ENCODE measurements at regions not wholly inside any gene's neighbourhood (a gene's known extent, or its start where the extent isn't known, plus 50 kb on each side); places are given as distances from the start of the nearest gene placed in this dataset.

GRCh38 chr3:59527493-59527892, 477.7 kb upstream of the CFAP20DC start:
- H3K4me1 Mint-ChIP-seq = peaks cover 7% of the 10 kb centered on the region
- H3K4me3 Mint-ChIP-seq = no peak overlapping the region
- peaks cover 5% of the 10 kb centered on the region for H3K9me3 Mint-ChIP-seq
- no peak overlapping the region for H3K27ac Mint-ChIP-seq
- no peaks in the 10 kb centered on the region for H3K27me3 Mint-ChIP-seq (ENCODE audit: low read depth)
- TF ChIP-seq CTCF (IDR thresholded peaks at IDR 0.05; ENCODE audit: unreplicated experiment in 3 of 3) = no peak
- no peaks in the 10 kb centered on the region for H3K36me3 Mint-ChIP-seq (ENCODE audit: low read depth)

- H3K36me3 Mint-ChIP-seq (ENCODE audit: low read depth) = no peaks in the 10 kb centered on the region
- no peaks in the 10 kb centered on the region for H3K27me3 Mint-ChIP-seq (ENCODE audit: low read depth)
- H3K4me1 Mint-ChIP-seq = peaks cover 7% of the 10 kb centered on the region
- H3K4me3 Mint-ChIP-seq = no peak overlapping the region
- no peak overlapping the region for H3K27ac Mint-ChIP-seq
- H3K9me3 Mint-ChIP-seq = peaks cover 5% of the 10 kb centered on the region
- no peak for TF ChIP-seq CTCF (IDR thresholded peaks at IDR 0.05; ENCODE audit: unreplicated experiment in 3 of 3)
Measured at GRCh38 chr3:59526999-59527398, 477.2 kb upstream of the CFAP20DC start.

- Mint-ChIP-seq H3K27ac (no peak overlapping the region), H3K36me3 (ENCODE audit: low read depth) (no peaks in the 10 kb centered on the region), H3K4me1 (no peaks in the 10 kb centered on the region), H3K27me3 (ENCODE audit: low read depth) (no peaks in the 10 kb centered on the region), H3K9me3 (peaks cover 5% of the 10 kb centered on the region), H3K4me3 (no peak overlapping the region)
- no peak for TF ChIP-seq CTCF (IDR thresholded peaks at IDR 0.05; ENCODE audit: unreplicated experiment in 3 of 3)
Measured at GRCh38 chr3:59522550-59522949, 472.7 kb upstream of the CFAP20DC start.

GRCh38 chr3:59519094-59519493, 469.3 kb upstream of the CFAP20DC start:
- H3K36me3 Mint-ChIP-seq (ENCODE audit: low read depth) = no peaks in the 10 kb centered on the region
- H3K4me3 Mint-ChIP-seq = no peak overlapping the region
- H3K9me3 Mint-ChIP-seq = no peaks in the 10 kb centered on the region
- peaks cover 22% of the 10 kb centered on the region for H3K4me1 Mint-ChIP-seq
- TF ChIP-seq CTCF (IDR thresholded peaks at IDR 0.05; ENCODE audit: unreplicated experiment in 3 of 3) = no peak
- no peak overlapping the region for H3K27ac Mint-ChIP-seq
- no peaks in the 10 kb centered on the region for H3K27me3 Mint-ChIP-seq (ENCODE audit: low read depth)

GRCh38 chr3:59518283-59519055, 468.6 kb upstream of the CFAP20DC start:
- Mint-ChIP-seq H3K9me3 (no peaks in the 10 kb centered on the region), H3K4me1 (peaks cover 24% of the 10 kb centered on the region), H3K4me3 (no peak overlapping the region), H3K36me3 (ENCODE audit: low read depth) (no peaks in the 10 kb centered on the region), H3K27ac (no peak overlapping the region), H3K27me3 (ENCODE audit: low read depth) (no peaks in the 10 kb centered on the region)
- no peak for TF ChIP-seq CTCF (IDR thresholded peaks at IDR 0.05; ENCODE audit: unreplicated experiment in 3 of 3)

- Mint-ChIP-seq H3K27me3 (ENCODE audit: low read depth) (no peaks in the 10 kb centered on the region), H3K4me3 (no peak overlapping the region), H3K4me1 (peaks cover 25% of the 10 kb centered on the region), H3K9me3 (no peaks in the 10 kb centered on the region), H3K36me3 (ENCODE audit: low read depth) (no peaks in the 10 kb centered on the region), H3K27ac (no peak overlapping the region)
- TF ChIP-seq CTCF (IDR thresholded peaks at IDR 0.05; ENCODE audit: unreplicated experiment in 3 of 3) = no peak
Measured at GRCh38 chr3:59517388-59517787, 467.6 kb upstream of the CFAP20DC start.

Measured in nephron (organoid).